ENCODE measurements at regions not wholly inside any gene's neighbourhood (a gene's known extent, or its start where the extent isn't known, plus 50 kb on each side); places are given as distances from the start of the nearest gene placed in this dataset.

DNA sequence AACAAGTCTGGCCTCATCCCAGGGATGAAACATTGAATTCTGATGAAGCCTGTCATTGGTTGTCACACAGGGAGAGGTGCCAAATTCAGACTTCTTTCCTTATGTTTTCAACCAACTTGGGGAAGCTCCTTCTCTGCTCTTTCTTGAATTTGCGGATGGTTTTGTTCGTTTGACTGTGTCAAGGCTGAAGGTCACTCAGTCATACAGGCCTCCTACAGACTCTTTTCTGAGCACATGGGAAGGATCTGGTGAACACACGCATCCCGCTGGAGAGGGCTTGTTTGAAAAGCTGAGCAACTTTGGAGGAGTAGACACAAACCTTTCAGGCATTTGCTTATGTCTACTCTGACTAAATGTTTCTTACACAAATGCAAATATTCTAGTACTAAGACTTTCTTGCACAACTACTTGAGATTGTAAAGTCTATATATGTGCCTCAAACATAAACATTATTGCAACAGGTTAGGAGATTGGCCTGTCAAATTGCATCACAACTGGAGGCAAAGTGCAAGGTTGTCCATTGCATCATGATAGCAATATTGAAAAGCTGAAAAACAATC, 151.5 kb upstream of the NR3C1 start (continued):
- TF ChIP-seq, protein P1, sequence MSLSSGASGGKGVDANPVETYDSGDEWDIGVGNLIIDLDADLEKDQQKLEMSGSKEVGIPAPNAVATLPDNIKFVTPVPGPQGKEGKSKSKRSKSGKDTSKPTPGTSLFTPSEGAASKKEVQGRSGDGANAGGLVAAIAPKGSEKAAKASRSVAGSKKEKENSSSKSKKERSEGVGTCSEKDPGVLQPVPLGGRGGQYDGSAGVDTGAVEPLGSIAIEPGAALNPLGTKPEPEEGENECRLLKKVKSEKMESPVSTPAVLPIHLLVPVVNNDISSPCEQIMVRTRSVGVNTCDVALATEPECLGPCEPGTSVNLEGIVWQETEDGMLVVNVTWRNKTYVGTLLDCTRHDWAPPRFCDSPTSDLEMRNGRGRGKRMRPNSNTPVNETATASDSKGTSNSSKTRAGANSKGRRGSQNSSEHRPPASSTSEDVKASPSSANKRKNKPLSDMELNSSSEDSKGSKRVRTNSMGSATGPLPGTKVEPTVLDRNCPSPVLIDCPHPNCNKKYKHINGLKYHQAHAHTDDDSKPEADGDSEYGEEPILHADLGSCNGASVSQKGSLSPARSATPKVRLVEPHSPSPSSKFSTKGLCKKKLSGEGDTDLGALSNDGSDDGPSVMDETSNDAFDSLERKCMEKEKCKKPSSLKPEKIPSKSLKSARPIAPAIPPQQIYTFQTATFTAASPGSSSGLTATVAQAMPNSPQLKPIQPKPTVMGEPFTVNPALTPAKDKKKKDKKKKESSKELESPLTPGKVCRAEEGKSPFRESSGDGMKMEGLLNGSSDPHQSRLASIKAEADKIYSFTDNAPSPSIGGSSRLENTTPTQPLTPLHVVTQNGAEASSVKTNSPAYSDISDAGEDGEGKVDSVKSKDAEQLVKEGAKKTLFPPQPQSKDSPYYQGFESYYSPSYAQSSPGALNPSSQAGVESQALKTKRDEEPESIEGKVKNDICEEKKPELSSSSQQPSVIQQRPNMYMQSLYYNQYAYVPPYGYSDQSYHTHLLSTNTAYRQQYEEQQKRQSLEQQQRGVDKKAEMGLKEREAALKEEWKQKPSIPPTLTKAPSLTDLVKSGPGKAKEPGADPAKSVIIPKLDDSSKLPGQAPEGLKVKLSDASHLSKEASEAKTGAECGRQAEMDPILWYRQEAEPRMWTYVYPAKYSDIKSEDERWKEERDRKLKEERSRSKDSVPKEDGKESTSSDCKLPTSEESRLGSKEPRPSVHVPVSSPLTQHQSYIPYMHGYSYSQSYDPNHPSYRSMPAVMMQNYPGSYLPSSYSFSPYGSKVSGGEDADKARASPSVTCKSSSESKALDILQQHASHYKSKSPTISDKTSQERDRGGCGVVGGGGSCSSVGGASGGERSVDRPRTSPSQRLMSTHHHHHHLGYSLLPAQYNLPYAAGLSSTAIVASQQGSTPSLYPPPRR (CRISPR knock-in tag; IDR thresholded peaks at IDR 0.05; ENCODE audit: borderline replicate concordance): peak; percentile 88
- TF ChIP-seq, protein P2, sequence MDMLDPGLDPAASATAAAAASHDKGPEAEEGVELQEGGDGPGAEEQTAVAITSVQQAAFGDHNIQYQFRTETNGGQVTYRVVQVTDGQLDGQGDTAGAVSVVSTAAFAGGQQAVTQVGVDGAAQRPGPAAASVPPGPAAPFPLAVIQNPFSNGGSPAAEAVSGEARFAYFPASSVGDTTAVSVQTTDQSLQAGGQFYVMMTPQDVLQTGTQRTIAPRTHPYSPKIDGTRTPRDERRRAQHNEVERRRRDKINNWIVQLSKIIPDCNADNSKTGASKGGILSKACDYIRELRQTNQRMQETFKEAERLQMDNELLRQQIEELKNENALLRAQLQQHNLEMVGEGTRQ (IDR thresholded peaks at IDR 0.05; ENCODE audit: low read depth, low read length): no peak
- TF ChIP-seq, protein P2 (CRISPR knock-in tag; IDR thresholded peaks at IDR 0.05; ENCODE audit: borderline replicate concordance): no peak
- TF ChIP-seq ZNF562 (CRISPR knock-in tag; IDR thresholded peaks at IDR 0.05; ENCODE audit: borderline replicate concordance): no peak
- TF ChIP-seq ZNF331 (CRISPR knock-in tag; IDR thresholded peaks at IDR 0.05): peak; percentile 96
- TF ChIP-seq PLRG1 (conservative IDR thresholded peaks at IDR 0.05): no peak
- TF ChIP-seq ZNF253 (CRISPR knock-in tag; IDR thresholded peaks at IDR 0.05; ENCODE audit: borderline replicate concordance): no peak
- no peak for TF ChIP-seq KLF13 (CRISPR knock-in tag; IDR thresholded peaks at IDR 0.05)
- TF ChIP-seq ZSCAN31 (CRISPR knock-in tag; IDR thresholded peaks at IDR 0.05; ENCODE audit: low read depth): no peak
- TF ChIP-seq, protein P3, sequence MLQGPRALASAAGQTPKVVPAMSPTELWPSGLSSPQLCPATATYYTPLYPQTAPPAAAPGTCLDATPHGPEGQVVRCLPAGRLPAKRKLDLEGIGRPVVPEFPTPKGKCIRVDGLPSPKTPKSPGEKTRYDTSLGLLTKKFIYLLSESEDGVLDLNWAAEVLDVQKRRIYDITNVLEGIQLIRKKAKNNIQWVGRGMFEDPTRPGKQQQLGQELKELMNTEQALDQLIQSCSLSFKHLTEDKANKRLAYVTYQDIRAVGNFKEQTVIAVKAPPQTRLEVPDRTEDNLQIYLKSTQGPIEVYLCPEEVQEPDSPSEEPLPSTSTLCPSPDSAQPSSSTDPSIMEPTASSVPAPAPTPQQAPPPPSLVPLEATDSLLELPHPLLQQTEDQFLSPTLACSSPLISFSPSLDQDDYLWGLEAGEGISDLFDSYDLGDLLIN (CRISPR knock-in tag; IDR thresholded peaks at IDR 0.05; ENCODE audit: borderline replicate concordance): no peak
- no peak for TF ChIP-seq ATM (IDR thresholded peaks at IDR 0.05; ENCODE audit: borderline replicate concordance)
- TF ChIP-seq GABPB1 (CRISPR knock-in tag; IDR thresholded peaks at IDR 0.05): peak; percentile 49; the same call in 1 of the 2 replicates
- TF ChIP-seq YEATS2 (CRISPR knock-in tag; IDR thresholded peaks at IDR 0.05; ENCODE audit: borderline replicate concordance): no peak; the same call in 1 of the 2 replicates
- TF ChIP-seq DR1 (CRISPR knock-in tag; IDR thresholded peaks at IDR 0.05): no peak
- no peak for TF ChIP-seq ZNF235 (CRISPR knock-in tag; IDR thresholded peaks at IDR 0.05; ENCODE audit: borderline replicate concordance)
- TF ChIP-seq SRSF1 (optimal IDR thresholded peaks at IDR 0.05; ENCODE audit: low read depth, low read length): no peak
- TF ChIP-seq, protein P4, sequence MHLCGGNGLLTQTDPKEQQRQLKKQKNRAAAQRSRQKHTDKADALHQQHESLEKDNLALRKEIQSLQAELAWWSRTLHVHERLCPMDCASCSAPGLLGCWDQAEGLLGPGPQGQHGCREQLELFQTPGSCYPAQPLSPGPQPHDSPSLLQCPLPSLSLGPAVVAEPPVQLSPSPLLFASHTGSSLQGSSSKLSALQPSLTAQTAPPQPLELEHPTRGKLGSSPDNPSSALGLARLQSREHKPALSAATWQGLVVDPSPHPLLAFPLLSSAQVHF (CRISPR knock-in tag; IDR thresholded peaks at IDR 0.05): no peak
- TF ChIP-seq, protein P5, sequence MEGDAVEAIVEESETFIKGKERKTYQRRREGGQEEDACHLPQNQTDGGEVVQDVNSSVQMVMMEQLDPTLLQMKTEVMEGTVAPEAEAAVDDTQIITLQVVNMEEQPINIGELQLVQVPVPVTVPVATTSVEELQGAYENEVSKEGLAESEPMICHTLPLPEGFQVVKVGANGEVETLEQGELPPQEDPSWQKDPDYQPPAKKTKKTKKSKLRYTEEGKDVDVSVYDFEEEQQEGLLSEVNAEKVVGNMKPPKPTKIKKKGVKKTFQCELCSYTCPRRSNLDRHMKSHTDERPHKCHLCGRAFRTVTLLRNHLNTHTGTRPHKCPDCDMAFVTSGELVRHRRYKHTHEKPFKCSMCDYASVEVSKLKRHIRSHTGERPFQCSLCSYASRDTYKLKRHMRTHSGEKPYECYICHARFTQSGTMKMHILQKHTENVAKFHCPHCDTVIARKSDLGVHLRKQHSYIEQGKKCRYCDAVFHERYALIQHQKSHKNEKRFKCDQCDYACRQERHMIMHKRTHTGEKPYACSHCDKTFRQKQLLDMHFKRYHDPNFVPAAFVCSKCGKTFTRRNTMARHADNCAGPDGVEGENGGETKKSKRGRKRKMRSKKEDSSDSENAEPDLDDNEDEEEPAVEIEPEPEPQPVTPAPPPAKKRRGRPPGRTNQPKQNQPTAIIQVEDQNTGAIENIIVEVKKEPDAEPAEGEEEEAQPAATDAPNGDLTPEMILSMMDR (CRISPR knock-in tag; IDR thresholded peaks at IDR 0.05): no peak
- TF ChIP-seq ZNF326 (CRISPR knock-in tag; IDR thresholded peaks at IDR 0.05; ENCODE audit: borderline replicate concordance): no peak
- TF ChIP-seq FIP1L1 (IDR thresholded peaks at IDR 0.05; ENCODE audit: borderline replicate concordance, insufficient read depth, low read depth, low read length): no peak

All from HepG2 (cell line).